ENCODE measurements at regions not wholly inside any gene's neighbourhood (a gene's known extent, or its start where the extent isn't known, plus 50 kb on each side); places are given as distances from the start of the nearest gene placed in this dataset.

DNA sequence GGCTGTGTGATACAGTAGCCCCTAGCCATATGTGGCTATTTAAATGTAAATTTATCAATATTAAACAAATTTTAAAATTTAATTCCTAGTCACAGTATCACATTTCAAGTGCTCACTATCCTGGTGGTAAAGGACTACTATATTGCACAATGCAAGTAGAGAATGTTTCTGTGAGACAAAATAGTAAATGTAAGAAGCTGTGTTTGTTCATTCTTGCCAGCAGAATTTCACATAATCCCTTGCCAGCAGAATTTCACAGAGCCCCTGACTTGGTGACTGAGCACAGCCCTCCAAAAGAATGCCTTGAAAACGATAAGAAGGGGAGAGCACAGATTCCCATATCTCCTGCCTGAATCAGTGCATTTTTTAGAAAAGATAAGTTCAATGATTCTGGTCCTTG, 75.9 kb upstream of the SELENOP start:
- H3K27ac ChIP-seq (ENCODE audit: low read depth, low read length), result no peak overlapping the region
- H3K79me1 ChIP-seq (ENCODE audit: low read depth, low read length), result no peaks in the 10 kb centered on the region
- no peak overlapping the region for H4K91ac ChIP-seq (replicated peaks; ENCODE audit: insufficient read length, low read length)
- H2BK120ac ChIP-seq (replicated peaks; ENCODE audit: low read depth, low read length), result no peak overlapping the region
- H2BK12ac ChIP-seq (ENCODE audit: low read depth, low read length), result no peak overlapping the region
- POLR2A ChIA-PET (ENCODE audit: partially characterized antibody), result no interaction called here
- H3K4ac ChIP-seq (replicated peaks; ENCODE audit: insufficient read length, low read depth, low read length), result no peak overlapping the region
- no peaks in the 10 kb centered on the region for H3K23me2 ChIP-seq (ENCODE audit: low read depth, low read length)
- no peak overlapping the region for H3K23ac ChIP-seq (ENCODE audit: insufficient read length)
- CTCF ChIA-PET (ENCODE audit: partially characterized antibody), result interaction anchor here (0.9 to 2.7 kb wide), 3 partner anchors 9 to 229 kb away, joined by 3 to 31 read pairs (median 3); no protein-coding TSS in a partner anchor
- H2AK5ac ChIP-seq (ENCODE audit: low read depth, low read length), result no peak overlapping the region
- H3K14ac ChIP-seq (ENCODE audit: insufficient read length), result no peak overlapping the region
- H3K79me2 ChIP-seq (ENCODE audit: control insufficient read depth in 1 of 2, insufficient read depth in 2 of 2, low read length in 2 of 2), result no peaks in the 10 kb centered on the region
- H2BK5ac ChIP-seq (ENCODE audit: low read depth, low read length), result no peak overlapping the region
- no peak overlapping the region for H4K5ac ChIP-seq (ENCODE audit: insufficient read length, low read depth, low read length)
- no peak overlapping the region for H2BK15ac ChIP-seq (ENCODE audit: low read length)
- no peak overlapping the region for H3K4me3 ChIP-seq (ENCODE audit: extremely low read depth in 1 of 4, insufficient read depth in 2 of 4, low read depth in 3 of 4, low read length in 4 of 4)
- H2BK20ac ChIP-seq (ENCODE audit: low read length), result no peak overlapping the region
- no peaks in the 10 kb centered on the region for H3K9me3 ChIP-seq (ENCODE audit: insufficient read depth in 2 of 2, low read depth in 1 of 2, low read length in 1 of 2)
- H2AFZ ChIP-seq (ENCODE audit: low read length), result no peak overlapping the region
- 73% methylated on average over 1 of the region's 1 CpG; no CpG with 5 or more reads in 1 of the 2 experiments for WGBS, 2 experiments (ENCODE audit: extremely low coverage in 1 of 2, insufficient coverage in 1 of 2, insufficient read length in 1 of 2, insufficient replicate concordance in 2 of 2, low coverage in 1 of 2, low lambda C conversion rate in 2 of 2, missing lambda C conversion rate in 1 of 2)
- H3K18ac ChIP-seq (ENCODE audit: extremely low read depth, low read length), result no peak overlapping the region
- H3K4me2 ChIP-seq (ENCODE audit: insufficient read depth in 1 of 2, low read depth in 2 of 2, low read length in 2 of 2), result no peak overlapping the region
- no peak overlapping the region for H4K8ac ChIP-seq (ENCODE audit: extremely low read depth, insufficient read depth, low read length)
- H3K56ac ChIP-seq (replicated peaks; ENCODE audit: insufficient read length, low read depth, low read length), result no peak overlapping the region
- H4K20me1 ChIP-seq (replicated peaks in 1 of 2; ENCODE audit: control insufficient read depth in 1 of 2, insufficient read depth in 2 of 2, low read length in 2 of 2), result no peaks in the 10 kb centered on the region
- no peak for DNase-seq (ENCODE audit: low read depth in 1 of 2, low spot score in 2 of 2)
- no peak for FAIRE-seq
- H3K36me3 ChIP-seq (ENCODE audit: control insufficient read depth in 2 of 4, insufficient read depth in 4 of 4, low read length in 3 of 4), result no peaks in the 10 kb centered on the region
- no peaks in the 10 kb centered on the region for H3K27me3 ChIP-seq (replicated peaks in 1 of 4; ENCODE audit: control insufficient read depth in 3 of 4, extremely low read depth in 1 of 4, insufficient read depth in 3 of 4, low read length in 3 of 4)
- no peaks in the 10 kb centered on the region for H3K4me1 ChIP-seq (replicated peaks in 1 of 4; ENCODE audit: control insufficient read depth in 3 of 4, insufficient read depth in 4 of 4, low read length in 3 of 4)
- H3K9ac ChIP-seq (replicated peaks in 1 of 4; ENCODE audit: extremely low read depth in 1 of 4, low read depth in 3 of 4, low read length in 3 of 4), result no peak overlapping the region
- TF ChIP-seq TAF1 (IDR thresholded peaks at IDR 0.05; ENCODE audit: low read depth, low read length), result no peak
- TF ChIP-seq BACH1 (IDR thresholded peaks at IDR 0.05; ENCODE audit: low read length), result no peak
- TF ChIP-seq CHD1 (IDR thresholded peaks at IDR 0.05; ENCODE audit: low read depth, low read length), result no peak
- no peak for TF ChIP-seq CBX5 (IDR thresholded peaks at IDR 0.05; ENCODE audit: low read depth, low read length)
- no peak for TF ChIP-seq TCF12 (IDR thresholded peaks at IDR 0.05; ENCODE audit: low read depth, low read length)
- TF ChIP-seq FOSL1 (IDR thresholded peaks at IDR 0.05; ENCODE audit: insufficient read depth, low read depth, low read length), result no peak
- TF ChIP-seq RNF2 (IDR thresholded peaks at IDR 0.05; ENCODE audit: borderline replicate concordance, low read depth, low read length, missing control alignments, poor library complexity, severe bottlenecking), result no peak
- no peak for TF ChIP-seq SRF (IDR thresholded peaks at IDR 0.05; ENCODE audit: low read depth, low read length)
- TF ChIP-seq PHF8 (conservative IDR thresholded peaks at IDR 0.05; ENCODE audit: low read depth, low read length), result no peak
- no peak for TF ChIP-seq TAF7 (optimal IDR thresholded peaks at IDR 0.05; ENCODE audit: borderline replicate concordance, low read depth, low read length)
- TF ChIP-seq HDAC2 (IDR thresholded peaks at IDR 0.05; ENCODE audit: borderline replicate concordance in 1 of 2, low read depth in 2 of 2, low read length in 2 of 2), result no peak
- TF ChIP-seq, protein P1, sequence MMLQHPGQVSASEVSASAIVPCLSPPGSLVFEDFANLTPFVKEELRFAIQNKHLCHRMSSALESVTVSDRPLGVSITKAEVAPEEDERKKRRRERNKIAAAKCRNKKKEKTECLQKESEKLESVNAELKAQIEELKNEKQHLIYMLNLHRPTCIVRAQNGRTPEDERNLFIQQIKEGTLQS (IDR thresholded peaks at IDR 0.05; ENCODE audit: insufficient read depth, low read depth, low read length), result no peak
